HEK293 (cell line): ENCODE measurements at regions not wholly inside any gene's neighbourhood (a gene's known extent, or its start where the extent isn't known, plus 50 kb on each side); places are given as distances from the start of the nearest gene placed in this dataset.

Experiments used
- CTCF ChIP-seq: fragments of 450-650 bp; formaldehyde crosslinking; IDR thresholded peaks from 2 replicates; pipeline ENCODE4 v1.5.1; 2016; ENCODE audit warnings: missing biosample characterization, missing genetic modification characterization
- GFI1B ChIP-seq: fragments of 450-650 bp; formaldehyde crosslinking; IDR thresholded peaks from 2 replicates; pipeline ENCODE4 v1.5.1; 2016; ENCODE audit warnings: missing biosample characterization, missing genetic modification characterization
- MEIS1 ChIP-seq: sonication (generic); formaldehyde crosslinking; IDR thresholded peaks from 2 replicates; pipeline ENCODE4 v1.8.1; 2022; ENCODE audit warnings: missing genetic modification reagents, mild to moderate bottlenecking, borderline replicate concordance
- SALL2 ChIP-seq: fragments of 450-650 bp; formaldehyde crosslinking; IDR thresholded peaks from 2 replicates; pipeline ENCODE4 v1.5.0; 2017; ENCODE audit warnings: missing biosample characterization, mild to moderate bottlenecking, missing genetic modification characterization, borderline replicate concordance
- ZFP41 ChIP-seq: fragments of 450-650 bp; formaldehyde crosslinking; IDR thresholded peaks from 2 replicates; pipeline ENCODE4 v1.5.1; 2016; ENCODE audit warnings: missing biosample characterization, missing genetic modification characterization, borderline replicate concordance
- ZNF146 ChIP-seq: fragments of 450-650 bp; formaldehyde crosslinking; IDR thresholded peaks from 2 replicates; pipeline ENCODE4 v1.5.1; 2016; ENCODE audit warnings: missing biosample characterization, missing genetic modification characterization
- ZNF677 ChIP-seq: fragments of 450-650 bp; IDR thresholded peaks from 2 replicates; pipeline ENCODE4 v1.5.0; 2018; ENCODE audit warnings: missing biosample characterization, mild to moderate bottlenecking, missing genetic modification characterization, moderate library complexity

- TF ChIP-seq SALL2 (tag by site-specific recombination) (no peak), CTCF (tag by site-specific recombination) (no peak), GFI1B (tag by site-specific recombination) (no peak), MEIS1 (no peak), ZNF677 (tag by site-specific recombination) (no peak), ZNF146 (tag by site-specific recombination) (no peak), ZFP41 (tag by site-specific recombination) (no peak)
Measured at GRCh38 chr10:131427281-131427680, 115.8 kb upstream of the TCERG1L start.
